ENCODE measurements at regions not wholly inside any gene's neighbourhood (a gene's known extent, or its start where the extent isn't known, plus 50 kb on each side); places are given as distances from the start of the nearest gene placed in this dataset.

GRCh38 chr5:107153283-107153682, 517.5 kb downstream of the EFNA5 start:
- TF ChIP-seq, protein P1, sequence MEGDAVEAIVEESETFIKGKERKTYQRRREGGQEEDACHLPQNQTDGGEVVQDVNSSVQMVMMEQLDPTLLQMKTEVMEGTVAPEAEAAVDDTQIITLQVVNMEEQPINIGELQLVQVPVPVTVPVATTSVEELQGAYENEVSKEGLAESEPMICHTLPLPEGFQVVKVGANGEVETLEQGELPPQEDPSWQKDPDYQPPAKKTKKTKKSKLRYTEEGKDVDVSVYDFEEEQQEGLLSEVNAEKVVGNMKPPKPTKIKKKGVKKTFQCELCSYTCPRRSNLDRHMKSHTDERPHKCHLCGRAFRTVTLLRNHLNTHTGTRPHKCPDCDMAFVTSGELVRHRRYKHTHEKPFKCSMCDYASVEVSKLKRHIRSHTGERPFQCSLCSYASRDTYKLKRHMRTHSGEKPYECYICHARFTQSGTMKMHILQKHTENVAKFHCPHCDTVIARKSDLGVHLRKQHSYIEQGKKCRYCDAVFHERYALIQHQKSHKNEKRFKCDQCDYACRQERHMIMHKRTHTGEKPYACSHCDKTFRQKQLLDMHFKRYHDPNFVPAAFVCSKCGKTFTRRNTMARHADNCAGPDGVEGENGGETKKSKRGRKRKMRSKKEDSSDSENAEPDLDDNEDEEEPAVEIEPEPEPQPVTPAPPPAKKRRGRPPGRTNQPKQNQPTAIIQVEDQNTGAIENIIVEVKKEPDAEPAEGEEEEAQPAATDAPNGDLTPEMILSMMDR (conservative IDR thresholded peaks at IDR 0.05; ENCODE audit: low read depth, low read length) = no peak
- no peak for TF ChIP-seq EZH2 (IDR thresholded peaks at IDR 0.05; ENCODE audit: borderline replicate concordance, low read depth, low read length, poor library complexity, severe bottlenecking)

All from A673 (cell line).